Stimulated activated CD4-positive, alpha-beta T cell treated with anti-CD3 and anti-CD28 coated beads, Interleukin-1b, Interleukin-23, amount 100 ng/mL, for 24 hours (primary cell): ENCODE measurements at regions not wholly inside any gene's neighbourhood (a gene's known extent, or its start where the extent isn't known, plus 50 kb on each side); places are given as distances from the start of the nearest gene placed in this dataset.

ENCODE experiments used
- DNase-seq, 4 experiments: peaks; one replicate each; pipeline ENCODE4 v3.0.0-alpha.2; 2020; ENCODE audit warnings: low read depth in 4 of 4, low spot score in 1 of 4

DNA sequence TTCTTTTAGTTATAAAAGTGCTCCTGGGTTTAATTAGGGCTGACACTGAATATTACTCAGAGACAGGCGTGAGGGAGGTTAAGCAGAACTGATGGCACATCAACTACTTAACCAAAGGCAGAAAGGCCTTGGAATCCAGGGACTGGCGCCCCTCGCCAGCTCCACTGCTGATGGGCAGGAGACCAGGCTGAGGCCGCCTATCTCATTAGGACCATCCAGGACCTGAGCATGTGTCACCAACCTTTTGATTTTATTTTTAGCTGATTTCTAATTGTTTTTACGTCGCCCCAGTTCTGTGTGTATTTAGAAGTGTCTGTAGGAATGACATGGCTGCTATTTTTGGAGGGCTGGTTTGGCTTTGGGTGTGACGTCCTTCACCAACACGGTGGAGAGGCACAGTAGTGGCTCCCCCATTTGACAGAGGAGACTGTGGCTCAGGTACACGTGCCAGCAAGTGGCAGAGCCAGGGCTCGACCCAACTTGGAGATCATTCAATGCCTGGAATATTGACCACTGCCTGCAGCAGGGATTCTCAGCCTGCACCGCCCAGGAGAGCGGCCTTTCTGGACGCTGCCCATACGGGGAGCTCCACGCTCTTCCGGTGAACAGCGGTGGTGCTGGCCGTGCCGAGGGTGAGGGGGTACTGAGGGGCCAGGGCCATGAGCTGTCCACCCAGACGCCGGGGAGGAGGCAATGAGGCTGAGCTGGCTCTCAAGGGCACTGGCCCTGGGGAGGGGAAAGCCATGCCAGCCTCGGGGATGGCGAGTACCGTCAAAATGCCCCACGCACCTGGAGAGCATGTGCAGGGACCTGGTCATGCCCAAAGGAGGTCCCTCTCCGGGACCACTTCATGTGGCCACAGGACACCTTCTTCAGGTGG lies 205.7 kb downstream of the ASB1 start:
- no peak for DNase-seq

DNA sequence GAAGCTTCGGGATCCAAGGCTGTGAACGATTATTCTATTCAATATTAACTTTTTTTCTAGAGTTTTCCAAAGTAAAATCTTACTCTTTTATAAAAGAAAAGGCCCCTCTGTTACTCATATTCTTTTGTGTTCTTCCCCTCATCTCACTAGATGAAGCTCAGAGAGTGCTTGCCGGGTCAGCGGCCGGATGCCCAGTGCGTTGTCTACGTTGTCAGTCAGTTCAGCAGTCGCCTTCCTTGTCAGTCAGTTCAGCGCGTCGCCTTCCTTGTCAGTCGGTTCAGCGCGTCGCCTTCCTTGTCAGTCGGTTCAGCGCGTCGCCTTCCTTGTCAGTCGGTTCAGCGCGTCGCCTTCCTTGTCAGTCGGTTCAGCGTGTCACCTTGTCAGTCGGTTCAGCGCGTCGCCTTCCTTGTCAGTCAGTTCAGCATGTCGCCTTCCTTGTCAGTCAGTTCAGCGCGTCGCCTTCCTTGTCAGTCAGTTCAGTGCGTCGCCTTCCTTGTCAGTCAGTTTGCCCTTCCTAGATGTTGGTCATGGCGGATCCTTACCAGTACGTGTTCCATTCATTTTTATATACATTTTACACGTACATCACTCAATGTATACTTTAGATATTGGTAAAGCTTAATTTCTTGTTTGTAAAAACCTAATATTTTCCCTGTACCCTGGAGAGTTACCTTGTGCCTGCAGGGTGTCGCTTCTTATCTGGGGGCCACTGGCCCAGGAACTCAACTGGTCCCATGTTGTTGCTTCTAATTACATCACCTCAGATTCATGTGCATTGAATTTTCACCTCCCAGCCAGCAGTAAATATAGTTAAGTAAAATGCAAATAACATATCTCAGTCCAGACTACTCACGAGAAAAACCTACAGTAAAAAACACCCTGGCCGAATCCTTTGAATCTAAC lies 206.9 kb downstream of the ASB1 start:
- no peak for DNase-seq

DNA sequence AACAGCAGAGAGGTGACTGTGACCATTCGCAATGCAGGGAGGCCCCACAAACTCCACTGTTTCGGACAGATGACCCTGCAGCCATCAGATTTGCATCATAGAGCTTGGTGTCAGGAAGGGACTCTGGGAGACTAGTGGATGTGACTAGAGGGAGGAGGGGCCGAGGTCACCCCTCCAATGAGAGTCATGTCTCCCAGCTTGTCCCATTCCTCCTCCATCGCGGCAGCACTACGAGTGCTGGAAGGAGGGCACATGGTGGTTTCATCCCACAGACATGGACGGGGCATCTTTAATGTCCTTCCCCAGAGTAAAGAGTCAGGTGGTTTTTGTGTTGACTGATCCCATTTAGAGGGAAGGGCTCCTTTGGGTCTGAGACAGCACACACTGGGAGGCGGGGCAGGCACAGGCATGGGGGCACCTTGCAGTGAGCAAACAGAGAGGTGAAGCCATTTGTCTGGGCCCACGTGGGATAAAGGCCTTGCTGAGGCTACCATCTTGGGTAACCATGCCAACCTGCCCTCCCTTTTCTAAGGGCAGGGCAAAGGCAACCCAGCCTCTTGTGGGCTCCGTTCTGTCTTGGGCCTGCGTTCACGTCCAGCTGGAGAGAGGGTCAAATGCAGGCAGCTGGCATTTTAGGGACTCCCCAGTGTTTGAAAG lies 208.1 kb downstream of the ASB1 start:
- DNase-seq = no peak

DNA sequence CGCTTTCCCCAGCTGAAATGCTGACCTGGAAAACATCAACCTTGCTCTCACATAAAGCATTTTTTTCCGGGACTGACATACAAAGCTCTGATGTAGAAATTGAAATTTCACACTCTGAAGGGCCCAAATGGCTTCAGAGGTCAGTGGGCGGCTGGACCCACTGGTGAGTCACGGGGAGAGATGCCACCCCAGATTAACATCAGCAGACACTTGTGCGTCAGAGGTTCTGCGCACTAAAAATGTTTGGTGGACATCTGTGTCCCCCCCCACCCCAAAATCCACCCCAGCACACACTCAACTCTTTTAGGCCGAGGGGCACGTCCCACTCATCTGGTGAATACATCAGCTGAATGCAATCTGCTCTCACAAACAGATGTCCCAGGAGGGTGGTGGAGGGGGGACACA lies 208.9 kb downstream of the ASB1 start:
- DNase-seq = no peak

DNA sequence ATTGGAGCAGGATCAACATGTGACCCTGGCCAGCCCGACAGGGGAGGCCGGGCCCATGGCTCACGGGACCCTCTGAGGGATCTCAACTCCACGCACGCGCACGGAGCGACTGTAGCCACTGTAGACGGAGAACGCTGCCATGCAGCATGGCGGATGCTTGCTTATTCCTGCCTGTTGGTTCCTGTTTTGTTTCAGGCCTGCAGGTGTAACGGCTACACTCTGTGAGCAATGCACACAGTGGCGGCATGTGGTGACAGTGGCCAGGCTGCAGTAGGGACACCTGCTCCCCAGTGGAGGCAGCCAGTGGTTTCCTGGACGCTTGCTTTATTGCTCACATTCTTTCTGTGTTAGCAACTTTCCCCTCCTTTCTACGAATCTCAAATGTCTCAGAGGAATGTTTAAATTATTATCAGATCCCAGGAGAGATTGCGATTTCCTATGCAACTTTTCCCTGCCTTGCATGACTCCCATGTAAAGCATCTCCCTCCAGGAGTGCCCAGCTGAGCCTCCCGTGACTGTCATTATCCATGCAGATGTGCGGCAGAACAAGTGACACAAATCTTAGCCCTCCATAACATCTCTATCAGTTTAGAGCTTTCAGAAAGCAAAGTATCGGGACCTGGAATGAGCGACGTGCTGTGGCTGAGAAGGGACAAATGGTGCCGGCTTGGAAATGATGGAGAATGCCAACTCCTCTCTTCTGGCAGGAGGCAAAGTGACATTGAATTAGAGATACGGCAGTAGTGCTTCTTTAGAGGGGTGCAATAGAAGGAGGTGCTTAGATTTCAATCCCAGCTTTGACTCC lies 209.7 kb downstream of the ASB1 start:
- DNase-seq = no peak

DNA sequence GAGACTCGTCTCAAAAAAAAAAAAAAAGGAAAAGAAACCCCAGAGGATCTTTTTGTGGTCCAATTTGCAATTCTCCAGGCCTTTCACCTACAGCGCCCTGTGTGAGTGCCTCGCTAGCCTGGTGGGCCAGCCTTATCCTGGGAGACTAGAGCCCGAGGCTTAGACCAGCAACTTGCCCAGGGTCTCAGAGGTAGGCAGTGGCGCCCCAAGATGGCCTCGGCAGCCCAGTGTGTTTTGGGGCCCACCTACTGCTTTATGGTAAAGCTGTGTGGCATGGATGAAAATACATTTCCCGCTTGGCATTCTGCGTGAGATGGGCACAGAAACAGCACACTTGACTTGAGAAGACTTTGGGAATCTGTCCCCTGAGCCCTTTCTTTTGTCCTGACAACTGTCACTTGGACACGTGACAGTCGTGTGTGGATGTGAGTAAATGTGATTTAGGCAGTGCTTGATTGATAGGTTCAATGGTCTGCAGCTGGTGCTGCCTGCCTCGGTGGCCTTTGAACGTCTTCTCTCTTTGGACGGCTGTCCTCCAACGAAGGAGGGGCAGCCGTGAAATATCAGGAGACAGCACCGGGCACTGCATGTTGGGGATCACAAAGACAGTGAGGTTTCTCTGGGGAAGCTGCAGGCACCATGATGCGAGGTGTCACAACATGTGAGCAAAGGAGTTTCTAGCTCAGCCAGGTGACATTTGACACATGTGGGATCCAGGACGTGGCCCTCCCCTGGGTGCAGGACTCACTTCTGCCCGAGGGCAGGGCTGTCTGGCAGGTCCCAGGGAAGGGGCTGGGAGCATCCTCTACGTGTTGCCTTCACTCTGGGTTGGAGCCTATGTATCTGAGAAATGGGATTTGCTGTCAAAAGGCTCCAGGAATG lies 209.5 kb upstream of the TWIST2 start:
- DNase-seq = no peak

DNA sequence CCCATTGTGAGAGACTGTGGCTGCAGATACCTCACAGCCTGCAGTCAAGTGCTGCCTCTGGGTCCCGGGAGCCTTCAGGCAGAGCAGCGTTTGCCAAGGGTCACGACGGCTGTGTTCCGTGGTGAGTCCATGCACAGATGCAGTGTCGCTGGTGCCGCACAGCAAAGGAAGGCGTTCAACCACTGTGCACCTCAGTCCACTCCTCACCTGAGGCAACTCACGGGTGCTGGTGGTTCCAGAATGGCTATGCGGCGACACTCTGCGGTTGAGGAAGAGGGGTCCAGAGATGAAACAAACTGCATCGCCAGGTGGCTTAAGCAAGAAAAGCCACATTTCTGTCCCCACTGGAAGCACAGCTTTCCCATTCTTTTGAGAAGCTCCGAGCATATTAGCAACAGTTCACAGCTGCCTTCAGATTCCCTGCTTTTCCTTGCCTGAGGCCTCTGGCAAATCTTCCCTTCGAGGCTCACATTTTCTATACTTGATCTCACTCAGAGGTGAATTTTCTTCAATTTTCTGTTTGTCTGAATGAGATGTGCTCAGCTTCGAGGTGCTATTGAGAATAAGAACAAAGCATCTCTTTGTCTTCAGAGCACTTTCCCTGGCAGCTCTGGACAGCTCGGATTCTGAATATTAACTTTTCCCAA lies 208.8 kb upstream of the TWIST2 start:
- DNase-seq = no peak

DNA sequence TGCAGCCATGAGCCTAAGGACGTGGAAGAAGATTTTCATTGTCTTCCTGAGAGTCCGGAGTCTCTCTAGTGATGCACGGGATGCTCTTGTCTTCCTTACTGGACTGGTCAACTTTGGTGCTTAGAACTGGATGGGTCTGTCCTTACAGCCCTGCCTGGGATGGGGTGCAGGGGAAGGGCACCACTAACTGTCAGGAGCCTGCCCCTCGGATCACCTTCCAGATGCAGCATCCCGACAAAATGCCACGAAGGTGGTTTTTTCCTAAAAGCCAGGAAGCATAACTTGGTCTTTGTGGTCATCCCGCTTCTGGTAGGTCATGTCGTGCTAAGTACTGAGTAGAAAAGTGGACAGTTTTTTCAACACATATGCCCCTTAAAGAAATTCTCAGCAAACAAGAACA lies 207.4 kb upstream of the TWIST2 start:
- DNase-seq = no peak

DNA sequence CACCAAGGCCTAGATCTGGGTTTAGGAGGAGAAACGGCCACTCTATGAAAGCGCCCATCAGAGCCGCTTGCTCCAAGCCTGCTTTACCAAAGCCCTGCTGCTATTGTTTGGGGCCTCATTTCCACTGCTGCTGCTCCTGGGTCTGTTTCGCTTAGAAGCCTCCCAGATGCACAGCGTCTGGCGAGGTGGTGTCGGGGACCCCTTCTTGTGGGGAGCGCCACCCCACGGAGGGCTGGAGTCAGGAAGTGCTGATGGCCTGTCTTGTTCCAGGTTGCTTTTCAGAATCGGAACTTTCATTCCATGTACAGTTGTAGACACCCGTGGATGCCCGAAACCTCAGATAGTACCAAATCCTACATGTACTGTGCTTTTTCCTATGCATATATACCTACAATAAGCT lies 204.9 kb upstream of the TWIST2 start:
- DNase-seq = no peak

DNA sequence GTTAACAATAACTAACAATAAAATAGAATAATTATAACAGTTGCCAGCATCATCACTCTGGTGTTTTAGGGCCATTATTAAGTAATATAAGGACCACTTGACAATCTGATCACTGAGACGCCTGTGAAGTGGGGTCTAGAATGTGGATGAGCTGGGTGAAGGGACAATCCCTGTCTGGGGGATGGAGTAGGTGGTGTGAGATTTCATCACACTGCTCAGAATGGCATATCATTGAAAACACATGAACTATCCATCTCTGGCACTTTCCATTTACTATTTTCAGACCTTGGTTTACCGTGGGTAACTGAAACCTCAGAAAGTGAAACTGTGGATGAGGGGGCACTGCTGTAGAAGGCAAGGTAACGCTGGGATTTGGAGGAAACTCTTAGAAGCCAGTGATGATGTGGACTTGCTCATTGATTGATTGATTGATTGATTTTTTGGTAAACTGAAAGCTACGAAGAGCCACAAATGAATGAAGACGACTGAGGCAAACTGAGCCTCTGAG lies 204.4 kb upstream of the TWIST2 start:
- DNase-seq = no peak

DNA sequence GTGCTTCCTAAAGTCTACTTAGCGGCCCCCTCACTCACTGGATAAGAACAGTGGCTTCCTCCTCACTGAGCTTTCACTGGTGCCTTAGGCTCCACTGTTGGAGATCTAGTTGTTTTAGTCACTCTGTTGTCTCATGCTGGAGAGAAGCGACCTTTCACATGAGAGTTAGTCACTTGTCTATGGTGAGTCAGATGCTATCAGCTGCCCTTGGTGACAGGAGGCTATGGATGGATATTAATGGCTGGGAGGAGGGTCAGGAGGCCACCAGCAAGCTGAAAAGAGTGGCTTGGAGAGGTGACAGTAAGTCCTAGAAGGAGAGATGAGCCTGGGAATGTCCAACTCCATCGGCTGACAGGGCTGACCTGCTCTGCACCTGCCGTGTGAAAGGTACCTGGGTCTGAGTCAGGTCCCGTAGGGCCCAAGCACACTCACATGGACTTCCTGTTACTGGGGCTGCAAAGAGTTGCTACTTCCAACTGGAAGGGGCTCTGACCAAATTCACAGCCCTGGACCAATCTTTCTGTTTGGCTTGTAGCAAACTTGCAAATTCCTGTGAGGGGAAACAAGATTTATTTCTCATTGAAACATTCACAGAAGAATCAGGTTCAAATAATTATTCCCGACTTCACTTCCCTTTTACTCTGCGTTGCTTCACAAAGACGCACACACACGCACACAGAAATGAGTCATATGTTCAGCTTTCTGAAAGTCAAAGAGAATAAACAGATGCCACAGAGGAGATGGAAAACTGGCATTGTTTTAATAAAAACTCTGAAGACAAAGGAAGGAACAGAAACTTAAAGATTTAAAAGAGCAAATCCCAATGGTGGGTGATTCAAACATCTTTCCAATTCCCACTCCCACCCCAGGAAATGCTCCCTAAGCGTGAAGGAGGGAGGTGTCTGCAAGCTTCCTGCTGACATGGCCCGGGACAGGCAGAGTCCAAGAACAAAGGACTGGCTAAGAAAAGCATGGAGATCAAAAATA lies 203.5 kb upstream of the TWIST2 start:
- DNase-seq = no peak

DNA sequence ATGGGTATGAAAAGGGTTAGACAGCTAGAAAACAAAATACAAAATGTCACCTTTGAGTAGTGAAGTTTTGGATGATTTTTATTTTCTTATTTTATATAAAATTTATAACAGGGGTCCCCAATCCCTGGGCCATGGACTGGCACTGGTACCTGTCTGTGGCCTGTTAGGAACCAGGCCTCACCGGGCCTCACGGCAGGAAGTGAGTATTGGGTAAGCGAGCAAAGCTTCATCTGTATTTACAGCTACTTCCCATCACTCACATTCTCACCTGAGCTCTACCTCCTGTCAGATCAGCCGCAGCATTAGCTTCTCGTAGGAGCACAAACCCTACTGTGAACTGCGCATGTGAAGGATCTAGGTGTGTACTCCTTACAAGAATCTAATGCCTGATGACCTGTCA lies 202.8 kb upstream of the TWIST2 start:
- no peak for DNase-seq

DNA sequence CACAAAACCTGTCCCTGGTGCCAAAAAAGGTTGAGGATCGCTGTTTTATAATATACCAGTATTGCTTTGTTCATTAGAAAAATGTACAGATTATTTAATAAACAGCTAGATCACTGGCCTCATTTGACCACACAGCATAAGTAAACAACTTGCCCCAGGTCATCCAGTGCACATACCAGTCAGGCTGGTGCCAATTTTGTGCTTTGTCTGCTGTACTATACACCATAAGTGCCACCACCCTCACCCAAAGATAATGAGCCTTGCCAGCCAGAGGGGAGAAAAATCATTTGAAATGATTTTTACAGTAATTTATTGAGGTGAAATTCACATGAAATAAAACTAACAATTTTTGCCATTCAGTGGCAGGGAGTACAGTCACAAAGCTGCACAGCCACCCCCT lies 202.2 kb upstream of the TWIST2 start:
- DNase-seq = no peak

DNA sequence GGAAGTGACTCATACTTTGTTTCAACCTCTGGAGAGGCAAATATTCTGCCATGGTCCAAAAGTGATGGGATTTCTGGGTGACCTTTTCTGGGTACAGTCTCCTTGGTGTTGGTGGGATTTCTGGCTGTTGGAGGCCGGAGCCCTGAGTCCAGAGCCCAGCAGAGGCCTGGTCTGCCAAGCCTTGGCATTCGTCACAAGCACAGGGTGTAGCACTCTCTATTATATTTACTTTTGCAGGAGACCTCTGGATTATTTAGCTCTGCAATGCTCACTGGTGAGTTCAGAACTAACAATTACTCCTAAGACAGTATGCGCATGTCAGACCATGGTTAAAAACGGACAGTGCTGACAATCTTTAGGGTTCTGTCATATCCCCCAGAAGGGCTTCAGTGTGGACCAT lies 201.6 kb upstream of the TWIST2 start:
- DNase-seq = no peak

DNA sequence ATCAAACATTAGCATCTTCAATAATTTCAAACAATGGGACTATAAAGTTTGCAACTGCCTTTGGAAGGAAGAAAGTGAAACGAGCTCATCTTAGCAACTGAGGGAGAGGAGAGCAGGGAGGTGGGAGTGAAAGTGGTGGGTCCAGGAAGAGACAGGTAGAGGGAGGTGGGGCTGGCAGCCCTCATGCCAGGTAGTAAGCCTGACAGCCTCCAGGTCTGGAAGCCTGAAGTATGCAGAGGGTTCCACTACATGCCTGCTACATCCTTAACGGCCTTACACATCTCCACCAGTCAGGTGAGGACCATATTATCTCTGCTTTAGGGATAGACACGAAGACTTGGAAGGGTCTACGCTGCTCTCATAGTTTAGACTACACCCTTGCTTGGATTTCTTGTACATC lies 201.1 kb upstream of the TWIST2 start:
- DNase-seq = no peak

DNA sequence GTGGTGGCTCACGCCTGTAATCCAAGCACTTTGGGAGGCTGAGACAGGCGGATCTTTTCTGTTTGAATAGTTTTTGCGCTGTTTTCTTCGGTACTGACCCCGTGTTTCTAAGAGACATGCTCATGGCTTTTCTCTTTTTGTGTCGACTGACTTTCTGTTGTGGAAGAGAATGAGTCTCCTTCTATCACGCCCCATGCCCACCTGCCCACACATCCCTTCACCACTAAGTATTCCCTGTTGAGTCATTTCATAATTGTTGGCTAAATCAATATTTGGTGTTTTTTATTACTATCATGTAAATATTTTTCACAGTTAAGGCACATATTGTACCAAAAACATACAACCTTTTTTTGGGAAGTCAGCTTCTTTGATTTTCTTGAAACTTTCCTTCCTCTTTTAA lies 198.8 kb upstream of the TWIST2 start:
- no peak for DNase-seq

DNA sequence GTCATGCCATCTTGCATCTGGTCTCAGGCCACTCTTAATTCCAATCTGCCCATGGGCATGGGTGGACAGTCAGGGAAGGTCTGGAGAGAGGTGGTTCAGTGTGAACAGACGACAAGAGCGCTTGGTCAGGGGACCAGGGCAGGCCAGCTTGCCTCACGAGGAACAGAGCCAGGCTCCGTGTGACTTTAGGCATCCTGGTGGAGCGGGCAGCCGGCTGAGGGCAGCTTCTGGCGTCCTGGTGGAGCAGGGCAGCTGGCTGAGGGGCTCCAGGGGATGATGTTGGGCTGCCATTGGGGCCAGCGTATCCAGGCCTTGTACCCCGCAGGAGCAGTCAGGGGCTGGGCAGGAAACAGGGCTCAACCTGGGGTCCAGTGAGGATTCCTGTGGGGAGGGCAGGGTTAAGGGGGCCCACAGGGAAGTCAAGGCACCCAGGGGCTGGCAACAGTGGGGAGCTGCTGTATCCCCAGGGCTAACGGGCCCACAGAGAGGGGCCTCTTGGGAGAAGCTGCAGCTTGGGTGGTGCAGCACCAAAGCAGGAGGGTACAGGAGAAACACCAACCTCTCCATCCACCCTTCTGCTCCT lies 197.9 kb upstream of the TWIST2 start:
- no peak for DNase-seq

DNA sequence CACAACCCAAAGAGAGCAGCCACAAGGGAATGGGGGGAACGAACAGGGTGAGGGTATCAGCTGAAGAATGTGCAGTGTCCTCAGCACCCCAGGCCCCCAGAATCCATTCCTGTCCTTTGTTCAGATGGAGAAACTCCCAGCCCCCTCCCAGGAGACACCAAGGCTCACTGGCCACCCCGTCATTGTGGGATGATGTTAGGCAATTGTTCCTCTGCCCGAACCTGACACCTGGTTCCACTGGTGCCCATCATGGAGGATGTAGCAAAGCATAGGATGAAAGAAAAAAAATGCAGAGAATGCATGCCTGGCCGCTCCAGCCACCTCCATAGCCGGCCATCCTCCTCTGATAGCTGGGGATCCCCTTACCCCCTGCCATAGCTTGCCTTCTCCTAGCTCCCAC lies 197.3 kb upstream of the TWIST2 start:
- DNase-seq = no peak
